Upper lobe of left lung (tissue), 6 donors: ENCODE measurements at regions not wholly inside any gene's neighbourhood (a gene's known extent, or its start where the extent isn't known, plus 50 kb on each side); places are given as distances from the start of the nearest gene placed in this dataset.

ENCODE experiments used
- ATAC-seq, 2 donors: fragments of 200-7000 bp; cut with Tn5 transposase; one replicate each; pipeline ENCODE4 v1.9.1; 2022; ENCODE audit warnings: mild to moderate bottlenecking in 2 of 2, moderate library complexity in 2 of 2; ENCODE audit not compliant: low FRiP score in 2 of 2
- DNase-seq, 2 donors: peaks; one replicate each; pipeline ENCODE4 v3.0.0-alpha.2; 2019 to 2020
- H3K27ac ChIP-seq, 4 donors: fragments of 200-600 bp; sonication (generic); one replicate each; pipeline ENCODE4 v1.5.1; 2016 to 2019
- H3K27me3 ChIP-seq, 4 donors: fragments of 200-600 bp; sonication (generic); one replicate each; pipeline ENCODE4 v1.5.1; 2017 to 2019
- H3K36me3 ChIP-seq, 4 donors: fragments of 200-600 bp; sonication (generic); one replicate each; pipeline ENCODE4 v1.5.1; 2016 to 2019
- H3K4me1 ChIP-seq, 4 donors: fragments of 200-600 bp; sonication (generic); one replicate each; pipeline ENCODE4 v1.5.1; 2018 to 2019
- H3K4me3 ChIP-seq, 4 donors: fragments of 200-600 bp; sonication (generic); one replicate each; pipeline ENCODE4 v1.5.1; 2017 to 2019; ENCODE audit warnings: mild to moderate bottlenecking in 2 of 4, moderate library complexity in 1 of 4
- H3K9me3 ChIP-seq, 4 donors: fragments of 200-600 bp; sonication (generic); one replicate each; pipeline ENCODE4 v1.5.1; 2018 to 2019
- CTCF ChIP-seq, 6 experiments: fragments of 450-650 bp in 4 of 6; fragments of 200-600 bp in 2 of 6; sonication (generic) in 2 of 6; IDR thresholded peaks; one replicate each; pipeline ENCODE4 v1.5.1; 2016 to 2019; ENCODE audit warnings: antibody characterized with exemption in 6 of 6
- EP300 ChIP-seq, 4 donors: sonication (generic); formaldehyde crosslinking; IDR thresholded peaks; one replicate each; pipeline ENCODE4 v1.5.1; 2017; ENCODE audit warnings: antibody characterized with exemption in 4 of 4, control low read depth in 2 of 4
- POLR2A ChIP-seq, 4 donors: fragments of 450-650 bp; IDR thresholded peaks; one replicate each; pipeline ENCODE4 v1.5.1; 2016 to 2017; ENCODE audit warnings: antibody characterized with exemption in 4 of 4, mild to moderate bottlenecking in 2 of 4
- POLR2AphosphoS5 ChIP-seq, 2 donors: sonication (generic); formaldehyde crosslinking; IDR thresholded peaks; one replicate each; pipeline ENCODE4 v1.5.1; 2017; ENCODE audit warnings: antibody characterized with exemption in 2 of 2
- WGBS, 2 donors: methylation state at CpG; one replicate each; pipeline ENCODE4 v1.1.5; 2017 to 2018; 5-methylcytosine and 5-hydroxymethylcytosine counted together
- donor health status: DM: no; HTN: no; CAD: no; lungs with moderate emphysema.
- donor health status: DM: no; HTN: yes; CAD: no; lungs with severe emphysema.

- Histone ChIP-seq H3K36me3 (no peaks in the 10 kb centered on the region), H3K4me3 (no peak overlapping the region), H3K9me3 (no peaks in the 10 kb centered on the region), H3K4me1 (no peaks in the 10 kb centered on the region), H3K27ac (no peak overlapping the region), H3K27me3 (no peaks in the 10 kb centered on the region)
- no peak for ATAC-seq
- WGBS, 2 donors = 76 to 82% methylated on average over 2 of the region's 2 CpGs
- DNase-seq = no peak
- TF ChIP-seq POLR2A (IDR thresholded peaks at IDR 0.05) = no peak
- TF ChIP-seq EP300 (IDR thresholded peaks at IDR 0.05) = no peak
- TF ChIP-seq POLR2AphosphoS5 (IDR thresholded peaks at IDR 0.05) = no peak
- no peak for TF ChIP-seq CTCF (IDR thresholded peaks at IDR 0.05)
Observed at GRCh38 chr7:17716816-17717215, 223.5 kb downstream of the SNX13 start.

DNA sequence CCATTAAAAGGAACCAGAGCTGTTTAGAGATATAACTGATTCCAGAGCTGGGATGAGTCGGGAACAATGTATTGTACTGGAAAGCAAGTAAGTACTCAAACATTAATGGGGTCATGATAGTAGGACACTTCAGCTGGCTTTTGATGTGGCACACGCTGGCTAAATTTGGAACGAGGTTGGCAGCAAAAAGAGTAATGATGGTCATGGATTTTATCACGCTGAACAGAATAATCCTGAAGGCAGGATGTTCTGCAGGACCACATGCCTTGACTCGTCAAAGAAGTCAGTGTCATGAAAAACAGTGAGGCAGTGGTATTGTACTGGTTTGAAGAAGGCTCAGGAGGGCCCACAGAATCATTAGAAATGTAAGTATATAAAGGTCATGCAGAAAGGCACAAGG is 220.3 kb downstream of the SNX13 start:
- no peaks in the 10 kb centered on the region for H3K36me3 ChIP-seq
- WGBS, 2 donors = 90 to 92% methylated on average over 5 of the region's 5 CpGs
- H3K4me3 ChIP-seq = no peak overlapping the region
- no peaks in the 10 kb centered on the region for H3K9me3 ChIP-seq
- H3K4me1 ChIP-seq = no peaks in the 10 kb centered on the region
- ATAC-seq (no peak), DNase-seq (no peak)
- TF ChIP-seq CTCF (IDR thresholded peaks at IDR 0.05) = no peak
- TF ChIP-seq POLR2A (IDR thresholded peaks at IDR 0.05) = no peak
- TF ChIP-seq POLR2AphosphoS5 (IDR thresholded peaks at IDR 0.05) = no peak
- no peak for TF ChIP-seq EP300 (IDR thresholded peaks at IDR 0.05)
- no peaks in the 10 kb centered on the region for H3K27me3 ChIP-seq
- H3K27ac ChIP-seq = no peak overlapping the region

DNA sequence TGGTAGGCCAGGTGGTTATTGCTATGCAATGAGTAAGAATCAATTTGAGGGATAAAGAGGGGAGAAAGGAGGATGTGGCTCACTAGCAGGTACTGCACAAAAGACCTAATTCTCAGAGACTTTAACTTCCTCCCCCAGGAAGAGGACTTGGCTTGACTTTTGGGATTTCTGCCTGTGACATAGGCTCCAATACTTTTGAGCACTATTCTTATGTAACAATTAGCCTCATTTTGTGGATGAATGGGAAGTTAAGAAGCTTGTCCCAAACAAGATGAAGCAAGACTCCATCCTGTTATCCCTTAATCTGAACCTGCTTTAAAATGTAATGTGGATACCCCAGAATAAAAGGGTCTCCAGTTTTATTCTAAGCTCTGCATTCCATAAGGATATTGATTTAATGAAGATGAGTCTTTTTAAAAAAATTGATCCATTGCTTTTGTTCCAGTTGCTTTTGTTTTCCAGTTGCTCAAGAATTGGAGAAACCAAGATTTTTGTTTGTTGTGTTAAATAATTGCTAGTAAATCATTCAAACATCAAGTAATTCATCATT is 218.5 kb downstream of the SNX13 start:
- ATAC-seq (no peak), DNase-seq (no peak)
- Histone ChIP-seq H3K27me3 (no peaks in the 10 kb centered on the region), H3K4me3 (no peak overlapping the region), H3K27ac (no peak overlapping the region), H3K9me3 (no peaks in the 10 kb centered on the region), H3K36me3 (no peaks in the 10 kb centered on the region), H3K4me1 (no peaks in the 10 kb centered on the region)
- TF ChIP-seq CTCF (IDR thresholded peaks at IDR 0.05) = no peak
- no peak for TF ChIP-seq EP300 (IDR thresholded peaks at IDR 0.05)
- TF ChIP-seq POLR2AphosphoS5 (IDR thresholded peaks at IDR 0.05) = no peak
- TF ChIP-seq POLR2A (IDR thresholded peaks at IDR 0.05) = no peak

DNA sequence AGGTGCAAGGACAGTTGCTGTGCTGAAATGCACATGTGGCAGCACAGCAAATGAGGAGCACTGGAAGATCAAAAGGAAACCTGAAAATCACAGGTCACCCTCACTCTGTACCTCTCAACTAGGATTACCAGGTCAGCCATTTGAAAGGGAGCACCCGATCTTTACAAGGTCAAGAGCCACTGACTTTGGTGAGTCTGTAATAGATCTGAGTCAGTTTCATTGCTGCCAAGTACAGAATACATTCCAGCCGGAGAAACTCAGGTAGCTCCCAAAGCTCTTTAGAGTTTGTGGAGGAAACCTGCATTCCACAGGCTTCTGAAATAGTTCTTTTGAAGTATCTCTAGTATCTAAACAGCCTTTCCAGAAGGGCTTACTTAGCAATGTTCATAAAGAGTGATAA is 217.5 kb downstream of the SNX13 start:
- 54 to 64% methylated on average over 2 of the region's 2 CpGs for WGBS, 2 donors
- ATAC-seq (no peak), DNase-seq (no peak)
- TF ChIP-seq CTCF (IDR thresholded peaks at IDR 0.05) (no peak), POLR2A (IDR thresholded peaks at IDR 0.05) (no peak), EP300 (IDR thresholded peaks at IDR 0.05) (no peak), POLR2AphosphoS5 (IDR thresholded peaks at IDR 0.05) (no peak)
- Histone ChIP-seq H3K9me3 (no peaks in the 10 kb centered on the region), H3K27ac (no peak overlapping the region), H3K36me3 (no peaks in the 10 kb centered on the region), H3K27me3 (no peaks in the 10 kb centered on the region), H3K4me1 (no peaks in the 10 kb centered on the region), H3K4me3 (no peak overlapping the region)

DNA sequence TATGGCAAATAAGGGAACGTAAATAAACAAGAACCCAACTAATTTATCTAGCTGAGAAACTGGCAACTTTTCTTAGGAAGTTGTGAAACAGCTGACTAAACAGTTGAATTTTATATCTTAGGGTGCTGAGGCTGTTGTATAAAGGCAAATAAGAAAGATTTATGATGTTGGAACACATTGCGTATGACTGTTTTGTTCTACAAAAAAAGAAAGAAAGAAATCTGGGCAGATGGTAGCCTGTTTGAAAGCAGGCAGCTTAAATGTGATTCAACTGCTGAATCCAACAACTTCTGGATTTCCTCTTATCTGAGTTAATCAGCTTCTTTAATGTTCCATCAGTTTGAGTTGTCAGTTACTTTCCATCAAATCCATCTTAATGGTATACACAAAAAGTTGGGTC is 214.5 kb downstream of the SNX13 start:
- Histone ChIP-seq H3K4me3 (no peak overlapping the region), H3K36me3 (no peaks in the 10 kb centered on the region), H3K9me3 (no peaks in the 10 kb centered on the region), H3K4me1 (no peaks in the 10 kb centered on the region), H3K27me3 (no peaks in the 10 kb centered on the region), H3K27ac (no peak overlapping the region)
- ATAC-seq (no peak), DNase-seq (no peak)
- WGBS, 2 donors = 61 to 66% methylated on average over 2 of the region's 2 CpGs
- TF ChIP-seq CTCF (IDR thresholded peaks at IDR 0.05) = no peak
- no peak for TF ChIP-seq POLR2A (IDR thresholded peaks at IDR 0.05)
- TF ChIP-seq EP300 (IDR thresholded peaks at IDR 0.05) = no peak
- no peak for TF ChIP-seq POLR2AphosphoS5 (IDR thresholded peaks at IDR 0.05)
